Astrocyte of the spinal cord (primary cell): ENCODE measurements at regions not wholly inside any gene's neighbourhood (a gene's known extent, or its start where the extent isn't known, plus 50 kb on each side); places are given as distances from the start of the nearest gene placed in this dataset.
A peak's percentile ranks its signal among the peaks of the same experiment; 100 is the strongest.
"Not testable (repeated sequence)": the region's sequence is repeated elsewhere in the genome, so short reads cannot be mapped to it uniquely, and the experiment has no call there.

ENCODE experiments used
- DNase-seq: peaks from one replicate; pipeline ENCODE4 v3.0.0; 2011; ENCODE audit warnings: low read depth, low spot score
- H3K4me3 ChIP-seq: 2 replicates; pipeline ENCODE4 v1.5.1; 2011; ENCODE audit warnings: low read depth, mild to moderate bottlenecking, low read length, moderate library complexity
- CTCF ChIP-seq: IDR thresholded peaks from 2 replicates; pipeline ENCODE4 v1.5.1; 2012; ENCODE audit warnings: low read depth, mild to moderate bottlenecking, low read length, inconsistent platforms
- in situ Hi-C: cut with HindIII; loops from 2 replicates; pipeline ENCODE4 v1.10.0; 2017; ENCODE audit warnings: low sequenced_read_pairs

- no peak for DNase-seq
- TF ChIP-seq CTCF: no peak
- in situ Hi-C loops: no loop called here
- H3K4me3 ChIP-seq: no peak overlapping the region
Measured at GRCh38 chr4:126898815-126899214, 733.9 kb upstream of the INTU start.

- peak; percentile 94 for DNase-seq
Measured at GRCh38 chr4:126899331-126899801, 733.4 kb upstream of the INTU start.

GRCh38 chr4:126906466-126906865 lies 726.3 kb upstream of the INTU start:
- in situ Hi-C loops: no loop called here
- no peak for TF ChIP-seq CTCF
- H3K4me3 ChIP-seq: no peak overlapping the region
- DNase-seq: no peak

More at GRCh38 chr4:126899331-126899801, 733.4 kb upstream of the INTU start:
- no peak overlapping the region for H3K4me3 ChIP-seq
- no peak for TF ChIP-seq CTCF
- in situ Hi-C loops: no loop called here

GRCh38 chr4:126907389-126907788 lies 725.4 kb upstream of the INTU start:
- no peak for TF ChIP-seq CTCF
- in situ Hi-C loops: no loop called here
- no peak for DNase-seq
- H3K4me3 ChIP-seq: no peak overlapping the region

GRCh38 chr4:126916049-126916625 lies 716.6 kb upstream of the INTU start:
- DNase-seq: no peak
- H3K4me3 ChIP-seq: no peak overlapping the region
- in situ Hi-C loops: no loop called here

GRCh38 chr4:126916626-126917140 lies 716.1 kb upstream of the INTU start:
- no peak for TF ChIP-seq CTCF
- DNase-seq: peak; percentile 89
- no peak overlapping the region for H3K4me3 ChIP-seq
- in situ Hi-C loops: no loop called here

More at GRCh38 chr4:126916049-126916625, 716.6 kb upstream of the INTU start:
- TF ChIP-seq CTCF: no peak

- H3K4me3 ChIP-seq, in situ Hi-C loops, DNase-seq: not testable (repeated sequence)
Measured at GRCh38 chr4:126922328-126922938, 710.3 kb upstream of the INTU start.
